GM12872 (cell line): ENCODE measurements at regions not wholly inside any gene's neighbourhood (a gene's known extent, or its start where the extent isn't known, plus 50 kb on each side); places are given as distances from the start of the nearest gene placed in this dataset.

ENCODE experiments used
- TF ChIP-seq, protein P1 (sequence below): IDR thresholded peaks from 3 replicates; pipeline ENCODE4 v1.5.1; 2011; ENCODE audit warnings: low read depth, mild to moderate bottlenecking, low read length, moderate library complexity; ENCODE audit not compliant: insufficient read depth

DNA sequence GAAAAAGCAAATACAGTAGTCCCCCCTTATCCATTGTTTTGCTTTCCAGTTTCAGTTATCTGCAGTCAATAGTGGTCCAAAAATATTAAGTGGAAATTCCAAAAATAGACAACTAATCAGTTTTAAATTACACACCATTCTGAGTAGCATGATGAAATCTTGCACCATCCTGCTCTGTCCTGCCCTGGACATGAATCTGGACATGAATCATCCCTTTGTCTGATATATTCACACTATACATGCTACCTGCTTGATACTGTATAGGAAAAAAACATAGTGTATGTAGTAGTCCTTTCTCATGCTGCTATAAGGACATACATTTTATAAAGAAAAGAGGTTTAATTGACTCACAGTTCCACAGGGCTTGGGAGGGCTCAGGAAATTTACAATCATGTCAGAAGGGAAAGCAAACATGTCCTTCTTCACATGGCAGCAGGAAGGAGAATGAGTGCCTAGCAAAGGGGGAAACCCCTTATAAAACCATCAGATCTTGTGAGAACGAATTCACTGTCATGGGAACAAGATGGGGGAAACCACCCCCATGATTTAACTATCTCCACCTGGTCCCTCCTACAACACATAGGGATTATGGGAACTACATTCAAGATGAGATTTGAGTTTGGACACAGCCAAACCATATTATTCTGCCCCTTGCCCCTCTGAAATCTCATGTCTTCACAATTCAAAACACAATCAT lies 153.9 kb downstream of the ARRDC3 start:
- TF ChIP-seq, protein P1, sequence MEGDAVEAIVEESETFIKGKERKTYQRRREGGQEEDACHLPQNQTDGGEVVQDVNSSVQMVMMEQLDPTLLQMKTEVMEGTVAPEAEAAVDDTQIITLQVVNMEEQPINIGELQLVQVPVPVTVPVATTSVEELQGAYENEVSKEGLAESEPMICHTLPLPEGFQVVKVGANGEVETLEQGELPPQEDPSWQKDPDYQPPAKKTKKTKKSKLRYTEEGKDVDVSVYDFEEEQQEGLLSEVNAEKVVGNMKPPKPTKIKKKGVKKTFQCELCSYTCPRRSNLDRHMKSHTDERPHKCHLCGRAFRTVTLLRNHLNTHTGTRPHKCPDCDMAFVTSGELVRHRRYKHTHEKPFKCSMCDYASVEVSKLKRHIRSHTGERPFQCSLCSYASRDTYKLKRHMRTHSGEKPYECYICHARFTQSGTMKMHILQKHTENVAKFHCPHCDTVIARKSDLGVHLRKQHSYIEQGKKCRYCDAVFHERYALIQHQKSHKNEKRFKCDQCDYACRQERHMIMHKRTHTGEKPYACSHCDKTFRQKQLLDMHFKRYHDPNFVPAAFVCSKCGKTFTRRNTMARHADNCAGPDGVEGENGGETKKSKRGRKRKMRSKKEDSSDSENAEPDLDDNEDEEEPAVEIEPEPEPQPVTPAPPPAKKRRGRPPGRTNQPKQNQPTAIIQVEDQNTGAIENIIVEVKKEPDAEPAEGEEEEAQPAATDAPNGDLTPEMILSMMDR: no peak

DNA sequence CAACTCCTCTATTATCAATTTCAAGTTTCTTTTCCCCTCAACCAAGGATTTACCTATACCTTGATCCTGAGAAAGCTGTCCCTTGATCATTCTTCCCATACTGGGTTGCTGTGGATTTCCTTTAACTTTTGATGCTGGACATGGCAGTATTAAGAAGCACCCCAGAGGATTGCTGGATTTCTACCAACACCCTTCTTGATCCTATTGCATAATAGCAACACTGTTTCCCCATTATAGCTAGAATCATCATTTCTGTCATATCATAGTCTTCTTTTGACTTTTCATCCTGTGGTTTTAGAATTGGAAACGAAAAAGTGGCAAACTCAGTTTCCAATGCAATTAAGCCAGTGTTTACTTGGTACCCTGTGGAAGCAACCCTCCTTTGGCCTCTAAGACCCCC lies 154.9 kb downstream of the ARRDC3 start:
- TF ChIP-seq, protein P1: no peak

DNA sequence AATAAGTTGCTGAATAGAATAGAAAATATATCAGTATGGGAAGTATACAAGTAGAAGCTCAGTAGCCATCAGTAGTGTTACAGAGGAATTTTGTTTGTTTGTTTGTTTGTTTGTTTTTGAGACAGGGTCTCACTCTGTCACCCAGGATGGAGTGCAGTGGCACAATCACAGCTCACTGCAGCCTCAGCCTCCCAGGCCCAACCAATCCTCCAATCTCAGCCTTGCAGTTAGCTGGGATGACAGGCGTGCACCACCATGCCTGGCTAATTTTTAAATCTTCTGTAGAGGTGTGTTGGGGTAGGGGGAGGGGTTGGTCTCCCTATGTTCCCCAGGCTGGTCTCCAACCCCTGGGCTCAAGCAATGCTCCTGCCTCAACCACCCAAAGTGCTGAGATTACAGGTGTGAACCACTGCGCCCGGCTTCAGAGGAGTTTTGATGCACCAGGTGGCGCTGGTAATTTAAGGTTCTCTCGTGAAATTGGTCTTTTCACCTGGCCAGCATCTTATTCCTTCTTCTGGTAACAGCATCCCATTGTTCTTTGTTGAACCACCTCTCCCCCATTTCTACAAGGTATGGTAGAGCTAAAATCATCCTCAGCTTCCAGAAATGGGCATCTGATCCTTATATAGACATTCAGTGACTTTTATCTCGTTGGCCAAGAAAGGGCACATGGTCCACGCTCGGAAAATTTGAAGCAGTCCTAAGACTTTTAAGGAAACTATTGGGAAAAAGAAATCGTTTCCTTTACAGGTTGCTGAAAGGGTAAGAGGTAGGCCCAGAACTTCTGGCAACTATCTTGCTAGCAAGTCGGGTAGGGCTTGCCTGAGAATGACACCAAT lies 157.1 kb downstream of the ARRDC3 start:
- TF ChIP-seq, protein P1: peak; percentile 60

DNA sequence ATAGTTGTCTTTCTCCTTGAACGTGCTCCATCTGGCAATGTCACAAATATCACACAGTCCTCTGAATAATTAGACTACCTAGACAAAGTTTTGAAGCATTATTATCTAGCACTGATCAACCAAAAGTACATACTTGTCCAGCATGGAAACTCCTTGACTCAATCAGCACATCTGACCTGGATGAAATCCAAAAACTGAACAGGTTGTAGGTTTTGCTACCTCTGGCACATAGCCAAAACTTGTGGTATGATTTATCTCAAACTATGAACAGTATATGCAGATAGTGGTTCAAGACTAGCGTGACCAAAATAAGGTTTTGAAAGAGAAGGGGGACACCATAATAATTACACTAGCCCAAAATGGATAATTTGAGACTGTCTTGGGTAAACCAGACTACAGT lies 158.1 kb downstream of the ARRDC3 start:
- TF ChIP-seq, protein P1: no peak

DNA sequence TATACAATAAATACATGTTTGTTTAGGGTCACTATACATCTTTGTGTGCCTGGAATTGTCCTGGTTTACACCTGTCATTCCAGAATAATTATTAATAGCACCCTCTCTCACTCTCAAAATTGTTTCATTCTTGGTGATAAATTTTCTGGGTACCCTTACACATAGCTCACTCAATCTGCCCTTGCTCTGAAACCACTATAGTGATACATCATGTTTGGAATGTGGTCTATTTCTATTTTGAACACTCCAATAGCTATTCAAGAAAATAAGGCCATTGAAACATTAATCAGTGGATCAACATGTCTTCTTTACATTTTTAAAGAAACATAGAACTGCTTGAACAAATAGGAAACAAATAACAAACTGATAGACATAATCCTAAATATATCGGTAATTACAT lies 158.7 kb downstream of the ARRDC3 start:
- TF ChIP-seq, protein P1: no peak

DNA sequence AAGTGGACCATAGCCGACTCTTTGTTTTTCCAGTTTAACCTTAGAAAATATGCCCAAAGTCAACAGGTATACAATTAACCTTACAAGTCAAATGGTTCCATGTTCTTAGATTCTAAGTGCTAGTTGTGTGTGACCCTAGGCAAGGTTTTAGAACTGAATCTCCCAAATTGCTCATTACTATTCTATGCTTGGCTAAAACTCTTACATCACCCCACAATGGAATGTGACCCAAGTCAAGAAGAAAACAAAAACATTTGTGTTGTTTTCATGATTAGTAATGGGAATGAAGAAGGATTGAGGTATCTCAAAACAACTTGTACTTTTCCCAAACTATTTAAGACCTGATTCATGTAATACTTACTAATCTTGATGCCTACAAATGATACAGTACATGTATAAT lies 159.2 kb downstream of the ARRDC3 start:
- TF ChIP-seq, protein P1: no peak

DNA sequence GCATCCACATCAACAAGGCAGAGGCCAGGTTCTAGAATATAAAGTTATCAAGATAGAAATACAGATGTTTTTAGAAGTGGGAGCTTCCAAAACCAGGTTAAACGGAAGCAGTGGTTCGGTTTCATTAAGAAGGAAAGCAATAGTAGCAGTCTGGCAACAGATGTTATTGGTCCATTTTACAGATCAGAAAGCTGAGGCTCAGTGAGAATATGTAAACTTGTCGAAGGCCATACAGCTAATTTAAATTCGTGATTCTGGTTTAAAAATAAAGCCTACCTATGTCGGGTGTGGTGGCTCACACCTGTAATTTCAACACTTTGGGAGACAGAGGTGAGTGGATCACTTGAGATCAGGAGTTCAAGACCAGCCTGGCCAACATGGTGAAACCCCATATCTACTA lies 160.6 kb downstream of the ARRDC3 start:
- TF ChIP-seq, protein P1: no peak
